AG09319 (cell line): ENCODE measurements at regions not wholly inside any gene's neighbourhood (a gene's known extent, or its start where the extent isn't known, plus 50 kb on each side); places are given as distances from the start of the nearest gene placed in this dataset.

Experiments used
- DNase-seq: peaks from one replicate; pipeline ENCODE4 v3.0.0-alpha.2; 2010; ENCODE audit warnings: low read depth; ENCODE audit errors: extremely low read depth
- CTCF ChIP-seq: IDR thresholded peaks from 2 replicates; pipeline ENCODE4 v1.5.1; 2011; ENCODE audit warnings: low read depth, mild to moderate bottlenecking, inconsistent platforms, low read length, moderate library complexity

DNA sequence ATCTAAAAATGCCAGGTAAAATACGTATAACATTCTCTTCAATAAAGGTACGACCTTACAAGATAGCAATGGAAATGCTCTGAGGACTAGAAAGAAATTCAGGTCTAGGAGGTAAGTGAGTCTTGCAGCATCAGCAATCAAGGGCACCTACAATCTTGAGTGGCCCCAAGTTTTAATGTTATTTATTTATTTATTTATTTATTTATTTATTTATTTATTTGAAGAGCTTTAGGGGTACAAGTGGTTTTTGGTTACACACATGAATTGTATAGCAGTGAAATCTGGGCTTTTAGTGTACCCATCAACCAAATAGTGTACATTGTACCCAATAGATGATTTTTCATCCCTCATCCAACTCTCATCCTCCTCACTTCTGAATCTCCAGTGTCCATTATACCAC, 574.0 kb upstream of the POU3F2 start:
- DNase-seq: no peak
- no peak for TF ChIP-seq CTCF

DNA sequence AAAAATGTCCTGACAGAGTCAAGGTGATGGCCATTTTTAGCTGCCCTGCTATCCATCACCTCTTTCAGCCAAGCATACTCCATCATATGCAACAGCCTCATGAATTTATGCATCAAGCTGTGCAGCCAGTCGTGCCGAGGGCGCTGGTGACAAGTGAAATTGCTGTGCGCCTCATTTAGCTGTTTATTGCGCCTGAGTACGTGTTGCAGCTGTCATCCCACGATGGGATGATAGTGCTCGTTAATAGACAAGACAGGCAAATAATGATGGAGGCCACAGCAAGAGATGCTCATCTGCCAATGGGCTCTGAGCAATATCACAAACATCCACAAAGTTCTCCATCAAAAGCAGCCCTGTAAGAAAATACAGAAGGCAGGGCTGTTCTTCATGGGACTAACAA, 562.3 kb upstream of the POU3F2 start:
- TF ChIP-seq CTCF: no peak
- no peak for DNase-seq

DNA sequence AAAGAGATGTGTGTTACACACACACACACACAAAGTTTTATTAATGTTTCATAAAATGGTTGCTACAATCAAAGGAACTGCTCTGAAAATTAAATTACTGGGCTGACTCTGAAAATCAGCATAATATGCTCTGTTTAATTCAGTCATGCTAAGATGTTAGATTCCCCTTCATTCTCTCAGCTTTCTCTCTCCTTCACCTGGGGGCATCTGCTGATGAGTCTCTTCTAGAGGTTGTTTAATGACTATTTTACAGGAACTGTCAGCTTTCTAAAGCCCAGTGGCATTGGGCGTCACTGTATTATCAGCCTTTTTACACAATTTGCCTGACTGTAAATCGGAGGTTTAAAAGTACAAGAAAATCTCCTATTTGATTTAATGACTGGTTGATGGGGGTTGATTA, 559.7 kb upstream of the POU3F2 start:
- DNase-seq: no peak
- no peak for TF ChIP-seq CTCF

GRCh38 chr6:98280492-98280891, 553.9 kb upstream of the POU3F2 start:
- TF ChIP-seq CTCF: no peak

GRCh38 chr6:98286620-98287019, 547.8 kb upstream of the POU3F2 start:
- no peak for DNase-seq
- TF ChIP-seq CTCF: no peak

More at GRCh38 chr6:98280492-98280891, 553.9 kb upstream of the POU3F2 start:
- no peak for DNase-seq

- TF ChIP-seq CTCF: no peak
- DNase-seq: no peak
Observed at GRCh38 chr6:98287876-98288275, 546.5 kb upstream of the POU3F2 start.

GRCh38 chr6:98292810-98293209, 541.6 kb upstream of the POU3F2 start:
- no peak for TF ChIP-seq CTCF
- DNase-seq: no peak
